DND-41 (cell line): ENCODE measurements at regions not wholly inside any gene's neighbourhood (a gene's known extent, or its start where the extent isn't known, plus 50 kb on each side); places are given as distances from the start of the nearest gene placed in this dataset.

Experiments used
- ATAC-seq: fragments of 200-7000 bp; cut with Tn5 transposase; 3 replicates; pipeline ENCODE4 v1.9.1; 2021; ENCODE audit warnings: low read depth; ENCODE audit not compliant: insufficient read depth
- DNase-seq: peaks from one replicate; pipeline ENCODE4 v3.0.0-alpha.2; 2020
- H2AFZ ChIP-seq: 2 replicates; pipeline ENCODE4 v1.6.0; 2012; ENCODE audit warnings: low read depth, low read length
- H3K27ac ChIP-seq: 2 replicates; pipeline ENCODE4 v1.5.1; 2012; ENCODE audit warnings: low read length, inconsistent platforms
- H3K27me3 ChIP-seq: fragments of 200-600 bp; sonication (generic); 2 replicates; pipeline ENCODE4 v1.6.0; 2012; ENCODE audit warnings: low read length, mild to moderate bottlenecking, inconsistent platforms; ENCODE audit not compliant: insufficient read depth, poor library complexity
- H3K36me3 ChIP-seq: 2 replicates; pipeline ENCODE4 v1.5.1; 2012; ENCODE audit warnings: low read length, inconsistent platforms; ENCODE audit not compliant: insufficient read depth
- H3K4me1 ChIP-seq: 2 replicates; pipeline ENCODE4 v1.5.1; 2012; ENCODE audit warnings: mild to moderate bottlenecking, low read length; ENCODE audit not compliant: insufficient read depth
- H3K4me2 ChIP-seq: 2 replicates; pipeline ENCODE4 v1.6.0; 2012; ENCODE audit warnings: mild to moderate bottlenecking, moderate library complexity, low read length, inconsistent platforms; ENCODE audit not compliant: insufficient read depth
- H3K4me3 ChIP-seq, 2 experiments: fragments of 200-600 bp in 1 of 2; shearing (Covaris generic) in 1 of 2; 2 replicates each; pipeline ENCODE4 v1.5.1; 2012 to 2016; ENCODE audit warnings: inconsistent platforms in 2 of 2, low read length in 2 of 2, mild to moderate bottlenecking in 2 of 2, low read depth in 1 of 2, moderate library complexity in 1 of 2
- H3K79me2 ChIP-seq: 2 replicates; pipeline ENCODE4 v1.6.0; 2012; ENCODE audit warnings: low read length, inconsistent platforms; ENCODE audit not compliant: insufficient read depth
- H3K9ac ChIP-seq: 2 replicates; pipeline ENCODE4 v1.6.0; 2012; ENCODE audit warnings: low read depth, mild to moderate bottlenecking, inconsistent platforms, low read length, moderate library complexity
- H3K9me3 ChIP-seq: 2 replicates; pipeline ENCODE4 v1.5.1; 2012; ENCODE audit warnings: low read length, moderate library complexity, mild to moderate bottlenecking, inconsistent platforms; ENCODE audit not compliant: insufficient read depth, severe bottlenecking
- H4K20me1 ChIP-seq: 2 replicates; pipeline ENCODE4 v1.6.0; 2012; ENCODE audit warnings: low read length; ENCODE audit not compliant: insufficient read depth
- CTCF ChIP-seq: IDR thresholded peaks from 2 replicates; pipeline ENCODE4 v1.5.1; 2012; ENCODE audit warnings: borderline replicate concordance, low read length, moderate library complexity, mild to moderate bottlenecking; ENCODE audit not compliant: poor library complexity, severe bottlenecking; ENCODE audit errors: extremely low read depth
- EZH2 ChIP-seq: IDR thresholded peaks from 3 replicates; pipeline ENCODE4 v1.6.1; 2012; ENCODE audit warnings: borderline replicate concordance, low read depth, mild to moderate bottlenecking, moderate library complexity, low read length, inconsistent platforms; ENCODE audit not compliant: severe bottlenecking

GRCh38 chr6:91572878-91573277 is 986.0 kb upstream of the MAP3K7 start:
- H3K4me2 ChIP-seq = no peak overlapping the region
- H4K20me1 ChIP-seq = no peaks in the 10 kb centered on the region
- H3K27ac ChIP-seq = no peak overlapping the region
- no peaks in the 10 kb centered on the region for H3K4me1 ChIP-seq
- DNase-seq (no peak), ATAC-seq (no peak)
- no peak overlapping the region for H3K4me3 ChIP-seq
- TF ChIP-seq EZH2 (no peak), CTCF (no peak)
- H2AFZ ChIP-seq = no peak overlapping the region
- no peak overlapping the region for H3K9ac ChIP-seq
- H3K36me3 ChIP-seq = no peaks in the 10 kb centered on the region
- H3K9me3 ChIP-seq = no peaks in the 10 kb centered on the region
- H3K79me2 ChIP-seq = no peaks in the 10 kb centered on the region
- no peaks in the 10 kb centered on the region for H3K27me3 ChIP-seq

DNA sequence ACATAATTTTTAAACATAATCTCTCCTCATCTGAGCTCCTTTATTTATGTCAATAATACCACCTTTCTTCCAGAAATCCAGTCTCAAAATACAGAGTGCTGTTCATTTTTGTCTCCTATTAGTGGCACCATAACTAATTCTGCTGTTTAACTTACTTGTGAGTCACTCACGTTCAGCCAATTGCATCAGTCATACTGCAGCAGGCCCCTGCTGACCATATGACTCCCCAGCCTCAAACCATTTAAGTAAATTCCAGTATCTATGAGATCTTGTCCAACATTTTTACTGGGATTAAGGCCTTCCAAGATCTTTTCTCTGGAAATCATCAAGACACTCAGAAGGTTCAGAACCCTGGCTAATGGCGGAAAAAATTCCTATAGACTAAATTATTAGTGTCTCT is 982.2 kb upstream of the MAP3K7 start:
- DNase-seq (no peak), ATAC-seq (no peak)
- H3K9ac ChIP-seq = no peak overlapping the region
- no peaks in the 10 kb centered on the region for H4K20me1 ChIP-seq
- H3K27me3 ChIP-seq = no peaks in the 10 kb centered on the region
- no peaks in the 10 kb centered on the region for H3K4me1 ChIP-seq
- no peaks in the 10 kb centered on the region for H3K9me3 ChIP-seq
- no peak overlapping the region for H3K4me2 ChIP-seq
- TF ChIP-seq EZH2 = no peak
- no peak for TF ChIP-seq CTCF
- no peaks in the 10 kb centered on the region for H3K36me3 ChIP-seq
- H3K27ac ChIP-seq = no peak overlapping the region
- H2AFZ ChIP-seq = no peak overlapping the region
- H3K4me3 ChIP-seq = no peak overlapping the region
- no peaks in the 10 kb centered on the region for H3K79me2 ChIP-seq

GRCh38 chr6:91566467-91566866 is 979.6 kb upstream of the MAP3K7 start:
- Histone ChIP-seq H3K27ac (no peak overlapping the region), H3K9ac (no peak overlapping the region), H3K9me3 (no peaks in the 10 kb centered on the region), H2AFZ (no peak overlapping the region), H3K4me2 (no peak overlapping the region), H3K4me3 (no peak overlapping the region), H3K79me2 (no peaks in the 10 kb centered on the region), H3K36me3 (no peaks in the 10 kb centered on the region), H3K4me1 (no peaks in the 10 kb centered on the region), H3K27me3 (no peaks in the 10 kb centered on the region), H4K20me1 (no peaks in the 10 kb centered on the region)
- DNase-seq (no peak), ATAC-seq (no peak)
- TF ChIP-seq CTCF (no peak), EZH2 (no peak)

- Histone ChIP-seq H3K27ac (no peak overlapping the region), H3K36me3 (no peaks in the 10 kb centered on the region), H3K4me3 (no peak overlapping the region), H2AFZ (no peak overlapping the region), H3K4me1 (no peaks in the 10 kb centered on the region), H3K9ac (no peak overlapping the region), H3K4me2 (no peak overlapping the region), H3K27me3 (no peaks in the 10 kb centered on the region), H4K20me1 (no peaks in the 10 kb centered on the region), H3K9me3 (no peaks in the 10 kb centered on the region), H3K79me2 (no peaks in the 10 kb centered on the region)
- no peak for DNase-seq
- TF ChIP-seq CTCF = no peak
- TF ChIP-seq EZH2 = no peak
- no peak for ATAC-seq
These were observed 978.3 kb upstream of the MAP3K7 start for GRCh38 chr6:91565207-91565606.
